T1000 (cell line): ENCODE measurements at regions not wholly inside any gene's neighbourhood (a gene's known extent, or its start where the extent isn't known, plus 50 kb on each side); places are given as distances from the start of the nearest gene placed in this dataset.

ENCODE experiments used
- DNase-seq: peaks from one replicate; lab custom pipeline; 2025; ENCODE audit warnings: mixed read lengths; lab: John Stamatoyannopoulos, UW

GRCh38 chr15:95912280-95912625, 418.2 kb upstream of the NR2F2 start:
- no peak for DNase-seq

DNA sequence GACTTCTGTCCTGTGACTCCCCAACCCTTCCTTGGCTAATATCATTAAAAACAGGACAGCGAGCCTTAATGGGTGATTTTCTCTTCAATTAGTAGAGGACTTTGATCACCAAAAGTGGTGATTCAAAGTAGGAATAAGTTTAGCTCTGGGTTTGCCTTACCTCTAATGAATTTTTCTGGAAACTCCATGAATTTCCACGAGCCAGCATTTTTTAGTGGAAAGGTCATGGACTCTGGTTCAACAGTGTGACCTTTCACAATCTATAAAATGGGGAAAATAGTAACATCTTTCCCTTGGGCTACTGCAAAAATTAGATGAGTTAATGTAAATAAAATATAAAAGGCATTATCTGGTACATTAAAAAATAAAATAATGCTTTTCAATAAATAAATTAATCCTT, 417.8 kb upstream of the NR2F2 start:
- no peak for DNase-seq

GRCh38 chr15:95916568-95916967, 413.9 kb upstream of the NR2F2 start:
- no peak for DNase-seq

DNA sequence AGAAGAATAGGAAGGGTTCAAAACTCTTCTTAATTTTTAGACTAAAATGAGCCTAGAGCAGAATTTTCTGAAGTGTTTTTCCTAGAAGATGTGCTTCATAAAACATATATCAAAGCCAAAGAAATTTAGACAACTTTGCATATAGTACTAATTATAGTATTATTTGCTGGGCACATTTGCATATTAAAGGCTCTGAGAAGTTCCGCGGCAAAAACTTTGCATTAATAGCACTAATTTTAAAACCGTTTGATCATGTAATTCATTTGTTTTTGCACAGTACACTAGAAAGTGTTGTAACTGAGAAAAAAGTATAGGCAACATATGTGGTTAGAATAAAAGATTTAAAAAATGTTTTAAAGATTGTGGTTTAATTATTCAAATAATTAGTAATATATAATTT, 412.0 kb upstream of the NR2F2 start:
- DNase-seq: no peak

GRCh38 chr15:95919460-95919859, 411.0 kb upstream of the NR2F2 start:
- DNase-seq: no peak

GRCh38 chr15:95921404-95921803, 409.1 kb upstream of the NR2F2 start:
- DNase-seq: no peak

DNA sequence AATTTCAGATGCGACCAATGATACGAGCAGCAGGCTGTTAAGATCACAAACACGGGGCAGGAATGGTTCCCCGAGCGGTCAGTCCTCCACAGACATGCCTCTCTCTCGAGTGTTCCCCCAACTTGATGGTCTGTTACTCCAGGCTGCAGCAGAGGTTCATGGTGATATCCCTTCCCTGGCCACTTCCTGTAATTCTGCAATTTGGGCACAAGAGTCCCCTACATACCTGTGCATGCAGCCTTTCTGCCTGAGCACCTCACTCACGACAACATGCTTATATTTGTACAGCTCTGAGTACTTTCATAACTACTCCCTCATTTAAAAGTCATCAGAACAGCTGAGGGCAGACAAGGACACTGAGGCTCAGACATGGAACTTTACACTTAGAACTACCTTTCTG, 408.1 kb upstream of the NR2F2 start:
- no peak for DNase-seq

GRCh38 chr15:95923792-95924191, 406.7 kb upstream of the NR2F2 start:
- no peak for DNase-seq

DNA sequence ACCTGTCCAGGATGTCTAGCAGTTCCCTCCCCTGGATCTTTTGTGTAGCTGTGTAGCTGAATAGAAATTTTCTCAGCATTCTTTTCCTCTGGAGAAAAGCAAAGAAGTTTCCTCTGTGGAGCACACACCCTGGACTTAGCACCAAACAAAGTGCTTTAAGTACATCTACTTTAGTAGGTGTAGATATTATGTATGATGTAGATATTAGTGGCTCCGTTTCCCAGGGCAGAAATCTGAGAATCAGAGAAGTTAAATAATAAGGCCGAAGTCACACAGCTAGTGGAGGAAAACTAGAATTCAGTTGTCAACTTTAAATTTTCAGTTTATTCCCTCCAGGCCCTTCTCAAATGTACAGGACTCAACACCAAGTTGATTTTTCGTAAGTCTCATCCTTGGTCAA, 401.7 kb upstream of the NR2F2 start:
- no peak for DNase-seq

DNA sequence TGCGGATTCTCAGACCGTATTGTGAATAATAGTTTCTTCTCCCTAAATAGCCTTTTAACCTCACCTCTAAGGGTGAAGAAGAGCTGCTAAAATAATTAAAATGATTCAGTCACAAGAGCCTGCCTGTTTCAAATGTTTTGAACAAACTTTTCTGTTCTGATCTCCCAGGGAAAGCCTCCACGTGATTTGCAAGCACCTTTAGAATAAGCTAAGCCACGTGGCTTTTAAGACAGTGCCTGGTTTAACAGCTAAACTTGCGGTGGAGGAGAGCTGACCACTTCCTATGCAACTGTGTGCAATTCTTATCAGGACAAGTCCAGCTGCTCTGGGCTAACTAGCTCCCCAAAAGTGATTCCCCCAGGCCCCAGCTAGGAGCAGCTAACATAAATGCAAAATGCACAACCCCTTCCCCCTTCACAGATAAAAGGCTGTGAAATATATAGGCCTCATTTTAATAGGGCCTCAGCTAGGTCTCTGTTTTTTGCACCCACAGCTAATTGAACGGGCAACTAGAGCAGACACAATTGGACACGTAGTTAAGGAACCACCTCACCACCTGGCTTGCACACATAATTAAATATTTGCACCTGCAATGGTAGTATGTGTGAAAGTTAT, 401.2 kb upstream of the NR2F2 start:
- no peak for DNase-seq

DNA sequence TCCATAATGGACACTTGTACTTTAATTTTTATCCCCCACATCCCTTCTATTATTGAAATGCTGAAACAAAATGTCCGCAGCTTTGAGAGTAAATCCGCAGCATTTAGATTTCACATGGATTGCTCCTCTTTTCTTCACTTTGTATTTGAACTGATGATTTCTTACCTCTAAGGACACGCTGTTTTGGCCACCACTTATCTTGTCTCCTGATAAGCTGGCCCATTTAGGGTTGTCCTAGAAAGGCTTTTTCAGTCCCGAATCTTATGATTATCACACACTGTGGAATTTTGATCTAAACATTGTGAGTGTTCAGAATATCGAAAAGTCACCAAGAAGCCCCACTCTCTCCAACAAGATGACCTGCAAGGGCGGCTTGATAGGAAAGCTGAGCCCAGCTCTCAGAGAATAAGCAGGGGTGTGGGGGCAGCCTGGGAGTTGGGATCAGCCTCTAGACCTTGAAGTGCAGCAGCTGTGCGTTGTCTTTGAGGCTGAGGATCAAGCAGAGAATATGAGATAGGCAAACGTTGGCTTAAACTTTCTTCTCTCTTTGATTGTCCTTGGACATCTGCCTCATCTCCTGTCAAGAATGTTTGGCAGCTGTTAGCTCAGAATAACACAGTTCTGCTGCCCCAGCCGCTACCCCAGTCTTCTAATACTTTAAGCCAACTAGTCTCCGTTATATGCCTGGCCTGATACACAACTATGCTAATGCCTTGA, 399.7 kb upstream of the NR2F2 start:
- DNase-seq: no peak

- DNase-seq: no peak
Observed at GRCh38 chr15:95931619-95932018, 398.9 kb upstream of the NR2F2 start.

DNA sequence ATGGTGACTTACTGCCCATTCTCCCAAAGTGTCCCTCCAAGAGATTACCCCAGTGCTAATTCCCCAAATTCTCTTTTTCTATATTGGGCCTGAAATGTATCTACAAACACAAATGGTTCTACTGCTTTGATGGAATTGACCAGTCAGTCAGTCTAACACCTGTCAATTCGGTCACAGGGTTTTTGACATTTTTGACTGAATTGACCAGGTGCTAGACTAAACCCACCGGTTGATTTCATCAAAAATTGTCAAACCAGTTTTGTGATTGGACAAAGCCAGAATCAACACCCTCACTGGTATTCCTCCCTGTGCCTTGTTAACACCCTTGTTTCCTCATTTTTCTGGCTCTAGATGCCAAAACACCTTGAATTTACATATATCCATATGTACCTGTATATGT, 398.4 kb upstream of the NR2F2 start:
- no peak for DNase-seq

DNA sequence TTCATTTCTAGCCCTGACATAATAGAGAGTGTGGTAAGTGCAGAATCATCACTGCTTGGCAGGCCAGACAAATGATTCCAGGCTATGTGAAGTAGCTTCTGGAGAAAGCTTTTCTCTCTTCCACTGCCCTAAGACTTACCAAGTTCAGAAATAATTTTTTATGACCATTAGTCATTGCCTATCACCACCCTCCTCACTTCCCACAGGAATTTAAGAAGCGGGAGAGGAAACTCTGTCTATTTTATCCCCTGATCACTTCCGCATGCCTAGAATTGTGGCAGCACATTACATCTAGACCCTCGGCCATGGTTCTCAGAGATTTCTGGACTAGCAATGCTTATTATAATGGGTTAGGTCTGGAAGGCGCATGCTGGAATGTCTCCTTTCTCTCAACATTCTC, 397.8 kb upstream of the NR2F2 start:
- peak; percentile 38 for DNase-seq

GRCh38 chr15:95935852-95936251, 394.6 kb upstream of the NR2F2 start:
- DNase-seq: no peak

- no peak for DNase-seq
Observed at GRCh38 chr15:95937128-95937528, 393.4 kb upstream of the NR2F2 start.

DNA sequence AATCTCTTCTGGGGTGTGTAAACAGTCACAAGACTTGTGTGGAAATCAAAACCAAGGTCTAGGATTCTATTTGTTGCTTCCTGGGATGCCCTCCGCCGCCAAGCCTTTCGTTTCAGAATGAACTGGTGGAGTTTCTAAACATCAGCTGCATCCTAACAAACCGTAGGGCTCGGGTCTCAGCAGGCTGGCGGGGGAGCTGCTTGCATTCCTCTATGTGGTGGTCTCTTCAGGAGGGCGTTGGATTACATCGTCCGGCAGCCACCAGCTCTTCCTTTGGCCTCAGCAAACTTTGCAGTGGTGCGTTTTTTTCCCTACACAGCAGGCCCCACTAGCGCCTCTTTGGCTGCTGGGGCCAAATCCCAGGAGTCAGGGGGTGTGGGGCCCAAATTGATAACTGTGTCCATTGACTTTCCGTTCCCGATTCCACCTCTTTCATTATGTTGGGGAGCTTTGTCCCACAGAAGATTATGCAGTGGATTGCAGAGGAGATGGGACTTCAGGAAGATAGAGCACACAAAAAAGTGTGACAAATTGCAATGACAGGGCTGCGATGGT, 390.0 kb upstream of the NR2F2 start:
- no peak for DNase-seq

- no peak for DNase-seq
Observed at GRCh38 chr15:95944193-95944592, 386.3 kb upstream of the NR2F2 start.

- no peak for DNase-seq
Observed at GRCh38 chr15:95944661-95945255, 385.7 kb upstream of the NR2F2 start.

DNA sequence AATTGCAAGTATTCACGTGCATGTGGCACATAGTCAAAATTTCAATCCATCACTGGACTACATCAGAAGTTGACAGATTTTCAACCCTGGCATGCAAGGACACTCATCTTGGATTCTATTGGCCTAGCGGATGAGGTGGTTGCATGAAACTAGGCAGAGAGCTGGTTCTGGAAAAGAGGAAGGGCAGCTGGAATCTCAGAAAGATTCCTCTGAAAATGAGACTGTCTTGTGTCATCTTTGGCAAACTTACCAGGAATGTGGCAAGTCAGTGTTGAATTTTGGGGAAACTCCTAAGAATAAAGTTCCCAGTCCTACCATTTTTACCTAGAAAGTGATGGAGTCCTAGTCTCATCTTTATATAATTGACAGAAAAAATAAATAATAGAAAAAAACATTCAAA, 384.3 kb upstream of the NR2F2 start:
- no peak for DNase-seq

DNA sequence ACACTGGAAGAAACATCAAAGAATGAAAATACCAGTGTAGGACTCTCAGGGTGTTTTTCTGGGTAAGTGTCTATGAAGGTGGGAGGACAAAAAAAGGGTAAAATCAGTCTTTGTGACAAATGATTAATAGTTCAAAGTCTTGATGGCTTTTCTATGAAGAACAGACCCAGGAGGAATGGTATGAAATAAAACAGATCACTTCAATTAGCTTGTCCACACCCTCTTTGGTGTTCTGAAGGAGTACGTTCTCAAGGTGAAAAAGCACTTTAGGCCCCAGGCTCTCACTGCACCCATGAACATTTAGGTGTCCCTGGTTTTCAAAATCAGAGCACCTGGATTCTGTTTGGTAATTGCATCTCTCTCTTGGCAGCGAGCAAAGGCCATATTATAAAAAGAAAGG, 383.6 kb upstream of the NR2F2 start:
- no peak for DNase-seq

- DNase-seq: no peak
Observed at GRCh38 chr15:95948411-95948810, 382.1 kb upstream of the NR2F2 start.

GRCh38 chr15:95953032-95953431, 377.5 kb upstream of the NR2F2 start:
- DNase-seq: no peak
